ENCODE measurements at regions not wholly inside any gene's neighbourhood (a gene's known extent, or its start where the extent isn't known, plus 50 kb on each side); places are given as distances from the start of the nearest gene placed in this dataset.

DNA sequence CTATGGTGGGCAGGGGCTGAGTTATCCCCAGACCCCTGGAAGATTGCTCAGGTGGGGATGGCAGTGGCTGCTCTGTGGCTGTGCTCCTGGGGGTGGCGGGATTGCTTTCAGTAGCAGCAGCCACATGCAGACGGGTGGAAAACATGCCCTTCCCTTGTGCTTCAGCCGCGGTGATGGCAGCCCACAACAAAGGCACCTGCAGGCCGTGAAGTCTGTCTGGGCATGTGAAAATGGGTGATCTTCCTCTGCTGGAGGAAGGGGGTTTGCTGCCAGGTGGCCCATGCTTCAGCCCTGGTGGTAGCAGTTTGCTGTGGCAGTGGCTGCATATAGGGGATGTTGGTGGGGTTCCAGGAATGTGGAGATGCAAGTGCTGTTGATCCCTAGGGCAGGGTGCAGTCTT is 326.2 kb upstream of the RGS6 start:
- Mint-ChIP-seq H3K9me3 (peaks cover 0 to 6% of the 10 kb centered on the region in 2 donors), H3K27ac (peak overlapping the region; percentile 57), H3K27me3 (no peaks in the 10 kb centered on the region), H3K4me1 (peaks cover 32 to 58% of the 10 kb centered on the region in 2 donors), H3K36me3 (peaks cover 34 to 54% of the 10 kb centered on the region in 2 donors), H3K4me3 (peak overlapping the region; percentile 12 to 30)
- ATAC-seq (replicated peaks) (no peak), DNase-seq (no peak)

- peak overlapping the region; percentile 57 for H3K27ac Mint-ChIP-seq
Measured at GRCh38 chr14:71606575-71606974, 325.7 kb upstream of the RGS6 start.

GRCh38 chr14:71607056-71607455 is 325.2 kb upstream of the RGS6 start:
- Mint-ChIP-seq H3K27me3 (no peaks in the 10 kb centered on the region), H3K36me3 (peaks cover 28 to 48% of the 10 kb centered on the region in 2 donors), H3K27ac (peak overlapping the region; percentile 57), H3K4me3 (no peak overlapping the region), H3K9me3 (peaks cover 0 to 6% of the 10 kb centered on the region in 2 donors), H3K4me1 (peaks cover 33 to 48% of the 10 kb centered on the region in 2 donors)
- ATAC-seq (replicated peaks) (peak in 1 of 2 donors; percentile 45), DNase-seq (no peak)

More at GRCh38 chr14:71606575-71606974, 325.7 kb upstream of the RGS6 start:
- peak overlapping the region in 1 of 2 donors; percentile 48 for H3K4me3 Mint-ChIP-seq
- H3K9me3 Mint-ChIP-seq: peaks cover 0 to 6% of the 10 kb centered on the region in 2 donors
- DNase-seq (no peak), ATAC-seq (replicated peaks) (no peak)
- H3K4me1 Mint-ChIP-seq: peaks cover 31 to 53% of the 10 kb centered on the region in 2 donors
- no peaks in the 10 kb centered on the region for H3K27me3 Mint-ChIP-seq
- H3K36me3 Mint-ChIP-seq: peaks cover 31 to 52% of the 10 kb centered on the region in 2 donors

GRCh38 chr14:71610149-71610548 is 322.1 kb upstream of the RGS6 start:
- Mint-ChIP-seq H3K9me3 (peaks cover 0 to 6% of the 10 kb centered on the region in 2 donors), H3K36me3 (peaks cover 19 to 39% of the 10 kb centered on the region in 2 donors), H3K4me1 (peaks cover 33 to 34% of the 10 kb centered on the region in 2 donors), H3K27ac (peak overlapping the region; percentile 47), H3K4me3 (no peak overlapping the region), H3K27me3 (no peaks in the 10 kb centered on the region)
- ATAC-seq (replicated peaks): no peak
- no peak for DNase-seq

GRCh38 chr14:71610797-71611196 is 321.4 kb upstream of the RGS6 start:
- no peaks in the 10 kb centered on the region for H3K27me3 Mint-ChIP-seq
- DNase-seq: no peak
- ATAC-seq (replicated peaks): no peak
- H3K9me3 Mint-ChIP-seq: peaks cover 0 to 6% of the 10 kb centered on the region in 2 donors
- H3K4me3 Mint-ChIP-seq: no peak overlapping the region
- peaks cover 15 to 36% of the 10 kb centered on the region in 2 donors for H3K36me3 Mint-ChIP-seq
- H3K27ac Mint-ChIP-seq: no peak overlapping the region
- peaks cover 30 to 34% of the 10 kb centered on the region in 2 donors for H3K4me1 Mint-ChIP-seq

- Mint-ChIP-seq H3K4me3 (no peak overlapping the region), H3K9me3 (no peaks in the 10 kb centered on the region), H3K27ac (no peak overlapping the region), H3K4me1 (peaks cover 25 to 26% of the 10 kb centered on the region in 2 donors), H3K27me3 (no peaks in the 10 kb centered on the region), H3K36me3 (peaks cover 17 to 28% of the 10 kb centered on the region in 2 donors)
- ATAC-seq (replicated peaks) (no peak), DNase-seq (no peak)
Measured at GRCh38 chr14:71613168-71613567, 319.1 kb upstream of the RGS6 start.

DNA sequence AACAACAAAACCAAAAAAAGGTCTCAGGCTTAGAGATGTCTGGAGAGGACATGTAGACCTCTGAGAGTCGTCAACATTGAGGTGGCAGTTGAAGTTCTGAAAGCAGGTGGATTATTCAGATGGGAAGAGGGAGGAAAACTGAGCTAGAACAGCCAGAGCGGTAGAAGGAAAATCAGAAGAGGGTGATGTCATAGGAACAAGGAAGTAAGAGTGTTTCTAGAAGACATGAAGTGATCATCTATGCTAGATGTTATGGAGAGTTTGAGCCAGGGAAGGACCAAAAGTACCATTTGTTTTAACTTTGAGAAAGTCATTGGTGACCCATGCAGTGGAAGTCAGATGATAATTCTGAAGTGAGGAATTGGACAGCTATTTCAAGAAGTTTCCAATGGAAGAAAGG is 316.2 kb upstream of the RGS6 start:
- DNase-seq (no peak), ATAC-seq (replicated peaks) (no peak)
- Mint-ChIP-seq H3K4me1 (peaks cover 35 to 37% of the 10 kb centered on the region in 2 donors), H3K4me3 (no peak overlapping the region), H3K9me3 (no peaks in the 10 kb centered on the region), H3K27me3 (no peaks in the 10 kb centered on the region), H3K36me3 (peaks cover 29 to 48% of the 10 kb centered on the region in 2 donors), H3K27ac (peak overlapping the region; percentile 0)

GRCh38 chr14:71618047-71618446 is 314.2 kb upstream of the RGS6 start:
- Mint-ChIP-seq H3K4me3 (peak overlapping the region in 1 of 2 donors; percentile 21), H3K4me1 (peaks cover 37 to 39% of the 10 kb centered on the region in 2 donors), H3K36me3 (peaks cover 39 to 55% of the 10 kb centered on the region in 2 donors), H3K9me3 (no peaks in the 10 kb centered on the region), H3K27ac (peak overlapping the region; percentile 57), H3K27me3 (no peaks in the 10 kb centered on the region)
- ATAC-seq (replicated peaks): no peak
- DNase-seq: no peak

- H3K36me3 Mint-ChIP-seq: peaks cover 40 to 52% of the 10 kb centered on the region in 2 donors
- peak overlapping the region; percentile 26 for H3K27ac Mint-ChIP-seq
- peaks cover 35 to 37% of the 10 kb centered on the region in 2 donors for H3K4me1 Mint-ChIP-seq
- no peaks in the 10 kb centered on the region for H3K27me3 Mint-ChIP-seq
- H3K4me3 Mint-ChIP-seq: no peak overlapping the region
- ATAC-seq (replicated peaks) (no peak), DNase-seq (no peak)
- H3K9me3 Mint-ChIP-seq: no peaks in the 10 kb centered on the region
Measured at GRCh38 chr14:71618716-71619115, 313.5 kb upstream of the RGS6 start.

GRCh38 chr14:71619472-71619871 is 312.8 kb upstream of the RGS6 start:
- Mint-ChIP-seq H3K4me3 (no peak overlapping the region), H3K27me3 (no peaks in the 10 kb centered on the region), H3K9me3 (no peaks in the 10 kb centered on the region), H3K4me1 (peaks cover 35 to 37% of the 10 kb centered on the region in 2 donors), H3K36me3 (peaks cover 46 to 58% of the 10 kb centered on the region in 2 donors), H3K27ac (no peak overlapping the region)
- DNase-seq (no peak), ATAC-seq (replicated peaks) (no peak)

GRCh38 chr14:71620401-71620800 is 311.8 kb upstream of the RGS6 start:
- H3K27ac Mint-ChIP-seq: peak overlapping the region; percentile 15
- peaks cover 44 to 56% of the 10 kb centered on the region in 2 donors for H3K36me3 Mint-ChIP-seq
- no peak overlapping the region for H3K4me3 Mint-ChIP-seq
- H3K27me3 Mint-ChIP-seq: no peaks in the 10 kb centered on the region
- H3K9me3 Mint-ChIP-seq: no peaks in the 10 kb centered on the region
- ATAC-seq (replicated peaks) (no peak), DNase-seq (no peak)
- H3K4me1 Mint-ChIP-seq: peaks cover 31 to 32% of the 10 kb centered on the region in 2 donors

- ATAC-seq (replicated peaks) (no peak), DNase-seq (no peak)
- Mint-ChIP-seq H3K36me3 (peaks cover 43 to 51% of the 10 kb centered on the region in 2 donors), H3K27ac (peak overlapping the region; percentile 59), H3K9me3 (no peaks in the 10 kb centered on the region), H3K4me3 (no peak overlapping the region), H3K27me3 (no peaks in the 10 kb centered on the region), H3K4me1 (peaks cover 23 to 26% of the 10 kb centered on the region in 2 donors)
Measured at GRCh38 chr14:71621276-71621675, 311.0 kb upstream of the RGS6 start.

DNA sequence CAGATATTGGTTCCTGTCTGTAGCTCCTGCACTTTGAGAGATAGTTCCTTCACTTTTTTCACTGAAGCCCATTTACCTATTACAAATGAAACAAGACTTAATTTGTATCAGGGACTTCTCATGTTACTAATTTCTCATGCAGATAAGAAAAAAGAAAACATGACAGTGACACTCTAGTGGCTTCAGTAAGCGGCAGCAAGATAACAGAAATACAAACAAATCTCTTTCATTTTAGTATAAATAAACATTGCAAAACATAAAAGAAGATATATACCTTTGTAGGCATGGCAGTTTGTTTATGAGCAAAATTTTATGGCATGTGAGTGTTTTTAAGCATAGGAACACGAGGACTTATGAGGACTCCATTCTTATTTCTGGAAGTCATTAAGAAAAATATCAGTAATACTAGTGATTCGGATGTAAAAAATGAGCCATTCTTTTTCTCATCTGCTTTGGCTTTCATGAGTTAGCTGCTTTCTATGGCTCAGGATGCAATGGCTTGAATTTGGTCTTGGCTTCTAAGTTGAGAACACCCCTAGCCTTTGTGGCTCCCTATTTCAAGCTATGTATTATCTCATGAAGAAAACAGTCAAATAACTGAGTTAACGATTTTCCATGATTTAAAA is 310.1 kb upstream of the RGS6 start:
- H3K27ac Mint-ChIP-seq: no peak overlapping the region
- no peak for ATAC-seq (replicated peaks)
- no peak for DNase-seq
- no peaks in the 10 kb centered on the region for H3K27me3 Mint-ChIP-seq
- H3K4me3 Mint-ChIP-seq: no peak overlapping the region
- H3K9me3 Mint-ChIP-seq: no peaks in the 10 kb centered on the region
- H3K4me1 Mint-ChIP-seq: peaks cover 15 to 19% of the 10 kb centered on the region in 2 donors
- peaks cover 43 to 46% of the 10 kb centered on the region in 2 donors for H3K36me3 Mint-ChIP-seq

DNA sequence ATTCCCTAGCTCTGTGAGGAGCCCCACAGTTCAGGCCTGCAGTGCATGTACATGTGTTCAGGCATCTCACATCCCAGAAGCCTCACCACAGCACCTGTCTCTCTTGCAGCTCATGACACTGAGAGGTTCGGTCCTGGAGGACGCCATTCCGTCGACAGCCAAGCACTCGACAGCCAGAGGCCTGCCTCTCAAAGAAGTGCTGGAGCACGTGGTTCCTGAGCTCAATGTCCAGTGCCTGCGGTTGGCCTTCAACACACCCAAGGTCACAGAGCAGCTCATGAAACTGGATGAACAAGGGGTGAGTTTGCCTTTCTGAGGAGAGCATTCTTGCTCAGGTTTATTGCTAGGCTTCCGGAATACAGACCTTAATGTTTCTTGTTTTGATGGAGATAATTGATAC is 308.3 kb upstream of the RGS6 start:
- Mint-ChIP-seq H3K4me1 (peaks cover 9 to 16% of the 10 kb centered on the region in 2 donors), H3K27me3 (no peaks in the 10 kb centered on the region), H3K4me3 (no peak overlapping the region), H3K36me3 (peaks cover 41 to 49% of the 10 kb centered on the region in 2 donors), H3K9me3 (no peaks in the 10 kb centered on the region), H3K27ac (no peak overlapping the region)
- ATAC-seq (replicated peaks) (no peak), DNase-seq (no peak)

- peaks cover 7 to 16% of the 10 kb centered on the region in 2 donors for H3K4me1 Mint-ChIP-seq
- peaks cover 51 to 57% of the 10 kb centered on the region in 2 donors for H3K36me3 Mint-ChIP-seq
- H3K9me3 Mint-ChIP-seq: no peaks in the 10 kb centered on the region
Measured at GRCh38 chr14:71625175-71625574, 307.1 kb upstream of the RGS6 start.

More at GRCh38 chr14:71625175-71625574, 307.1 kb upstream of the RGS6 start:
- DNase-seq: no peak
- no peak for ATAC-seq (replicated peaks)
- no peak overlapping the region for H3K27ac Mint-ChIP-seq
- H3K4me3 Mint-ChIP-seq: no peak overlapping the region
- H3K27me3 Mint-ChIP-seq: no peaks in the 10 kb centered on the region

All from stimulated activated naive B cell treated with anti-CD40 and anti-IgM and Interleukin-4, amounts not matched to agents 10 μg/mL and 1 μg/mL and 100 μg/mL, for 72 hours (primary cell).